Muscle layer of duodenum (tissue), 2 donors: ENCODE measurements at regions not wholly inside any gene's neighbourhood (a gene's known extent, or its start where the extent isn't known, plus 50 kb on each side); places are given as distances from the start of the nearest gene placed in this dataset.

ENCODE experiments used
- H3K27ac ChIP-seq: one replicate; pipeline ENCODE4 v1.7.0; 2013; ENCODE audit warnings: mild to moderate bottlenecking, low read length
- H3K27me3 ChIP-seq: one replicate; pipeline ENCODE4 v1.7.0; 2013; ENCODE audit warnings: low read depth, mild to moderate bottlenecking, control low read depth, low read length
- H3K36me3 ChIP-seq, 2 donors: one replicate each; pipeline ENCODE4 v1.7.0; 2013; ENCODE audit warnings: low read length in 2 of 2, control low read depth in 1 of 2, mild to moderate bottlenecking in 1 of 2; ENCODE audit not compliant: insufficient read depth in 2 of 2, control insufficient read depth in 1 of 2
- H3K4me1 ChIP-seq, 2 donors: one replicate each; pipeline ENCODE4 v1.7.0; 2013; ENCODE audit warnings: low read length in 2 of 2, mild to moderate bottlenecking in 2 of 2, control low read depth in 1 of 2, moderate library complexity in 1 of 2; ENCODE audit not compliant: insufficient read depth in 2 of 2, control insufficient read depth in 1 of 2
- H3K4me3 ChIP-seq, 2 donors: one replicate each; pipeline ENCODE4 v1.7.0; 2013; ENCODE audit warnings: low read length in 2 of 2, low read depth in 1 of 2, mild to moderate bottlenecking in 1 of 2
- H3K9me3 ChIP-seq, 2 donors: one replicate each; pipeline ENCODE4 v1.7.0; 2013; ENCODE audit warnings: low read length in 2 of 2, control low read depth in 1 of 2, mild to moderate bottlenecking in 1 of 2; ENCODE audit not compliant: control insufficient read depth in 1 of 2
- donor health status: healthy.

DNA sequence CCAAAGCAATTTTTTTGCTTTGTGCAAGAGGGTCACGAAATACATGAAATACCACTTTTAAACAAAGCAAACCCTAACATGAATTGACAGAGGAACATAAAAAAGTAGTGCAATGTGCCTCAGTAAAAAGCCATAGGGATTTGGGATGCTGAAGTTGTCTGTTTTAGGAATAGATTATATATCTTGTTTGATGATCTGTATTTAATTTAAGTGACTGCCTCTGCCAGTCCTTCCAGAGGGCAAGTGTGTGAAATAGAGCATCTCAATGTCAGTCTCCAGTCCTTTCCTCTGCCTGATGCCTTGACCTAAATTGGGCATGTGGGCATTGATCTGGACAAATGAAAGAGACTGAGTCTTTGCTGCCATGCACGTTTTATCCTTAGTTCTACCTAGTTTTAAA is 222.8 kb downstream of the PTPRC start:
- H3K4me3 ChIP-seq = no peak overlapping the region
- no peaks in the 10 kb centered on the region for H3K27me3 ChIP-seq
- no peak overlapping the region for H3K27ac ChIP-seq
- no peaks in the 10 kb centered on the region for H3K4me1 ChIP-seq
- H3K9me3 ChIP-seq = no peaks in the 10 kb centered on the region
- peaks cover 0 to 6% of the 10 kb centered on the region in 2 donors for H3K36me3 ChIP-seq

DNA sequence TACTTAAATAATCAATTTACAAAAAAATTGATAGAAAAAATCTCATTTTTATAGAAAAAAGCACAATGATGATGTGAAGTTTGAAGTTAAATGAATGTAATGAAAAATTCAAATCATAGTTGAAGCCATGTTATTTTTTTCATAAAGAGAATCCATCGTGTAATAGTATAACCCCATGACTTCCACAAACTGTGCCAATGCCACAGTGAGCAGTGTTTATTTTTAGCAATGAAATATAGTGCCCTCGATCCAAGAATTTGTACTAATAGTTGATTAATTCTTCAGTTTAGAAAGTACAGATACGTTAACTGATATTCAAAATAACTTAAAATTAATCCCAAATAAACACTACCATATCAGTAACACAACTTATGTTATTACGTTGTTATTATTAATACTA is 225.9 kb downstream of the PTPRC start:
- Histone ChIP-seq H3K4me3 (no peak overlapping the region), H3K27ac (no peak overlapping the region)

DNA sequence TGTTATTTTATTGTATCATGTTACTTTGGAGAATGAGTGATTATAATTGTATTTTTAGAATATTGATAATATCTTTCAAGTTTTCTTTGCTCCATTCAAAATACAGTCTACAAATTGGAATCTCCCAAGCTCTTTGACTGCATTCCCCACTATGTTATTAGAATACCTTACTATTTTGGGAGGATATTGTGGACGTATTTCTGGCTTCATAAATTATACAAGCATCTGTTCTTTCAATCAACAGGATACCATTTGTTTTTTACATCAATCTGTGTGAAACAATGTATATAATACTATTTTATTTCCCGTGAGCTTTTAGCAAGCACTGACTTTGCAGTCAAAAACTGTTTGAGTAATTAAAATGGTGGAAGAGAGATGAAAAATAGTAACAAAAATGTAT is 226.5 kb downstream of the PTPRC start:
- Histone ChIP-seq H3K27ac (no peak overlapping the region), H3K36me3 (no peaks in the 10 kb centered on the region), H3K27me3 (no peaks in the 10 kb centered on the region), H3K9me3 (no peaks in the 10 kb centered on the region), H3K4me1 (no peaks in the 10 kb centered on the region), H3K4me3 (no peak overlapping the region)

More for the DNA sequence above, 225.9 kb downstream of the PTPRC start:
- Histone ChIP-seq H3K36me3 (no peaks in the 10 kb centered on the region), H3K9me3 (no peaks in the 10 kb centered on the region), H3K27me3 (no peaks in the 10 kb centered on the region), H3K4me1 (no peaks in the 10 kb centered on the region)

DNA sequence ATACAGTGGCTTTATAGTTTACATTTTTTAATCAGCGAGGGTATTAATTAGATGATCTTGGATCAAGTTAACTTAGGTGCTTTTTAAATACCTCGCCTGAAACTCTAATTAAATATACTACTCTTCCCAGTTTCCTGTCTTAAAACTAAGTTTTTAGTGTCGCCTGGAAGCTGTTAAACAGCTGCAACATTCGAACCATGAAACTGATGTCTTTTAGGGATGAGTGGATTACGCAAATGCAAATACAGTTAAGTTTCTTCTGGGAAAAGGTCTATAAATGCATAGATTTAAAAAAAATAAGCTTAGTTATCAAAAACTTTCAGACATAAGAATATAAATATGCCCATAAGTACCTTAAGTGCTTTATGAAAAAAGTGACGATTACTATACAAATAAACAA is 228.3 kb downstream of the PTPRC start:
- H3K27me3 ChIP-seq = no peaks in the 10 kb centered on the region
- no peaks in the 10 kb centered on the region for H3K4me1 ChIP-seq
- H3K4me3 ChIP-seq = no peak overlapping the region
- no peaks in the 10 kb centered on the region for H3K9me3 ChIP-seq
- no peak overlapping the region for H3K27ac ChIP-seq
- H3K36me3 ChIP-seq = no peaks in the 10 kb centered on the region

DNA sequence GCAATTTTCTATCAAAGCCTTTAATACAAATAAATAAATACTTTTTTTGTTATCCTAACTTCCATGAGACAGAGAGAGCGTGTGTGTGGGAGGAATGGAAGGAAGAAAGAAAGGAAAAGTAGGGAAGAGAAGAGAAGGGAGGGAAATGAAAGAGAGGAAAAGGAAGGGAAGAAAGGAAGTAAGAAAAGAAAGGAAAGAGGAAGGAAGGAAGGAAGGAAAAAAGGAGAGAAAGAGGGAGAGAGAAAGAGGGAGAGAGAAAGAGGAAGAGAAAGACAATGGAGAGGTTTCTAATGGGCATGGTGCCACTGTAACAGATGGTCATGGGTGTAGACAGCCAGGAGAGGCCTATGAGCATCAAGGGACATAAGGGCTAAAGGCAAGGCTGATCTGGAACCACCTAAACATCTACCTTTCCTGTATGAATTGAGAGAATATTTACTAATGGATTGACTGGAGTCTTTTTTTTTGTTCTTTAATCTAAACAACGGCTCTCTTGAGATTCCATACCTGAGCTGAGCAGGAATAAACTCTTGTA is 234.9 kb downstream of the PTPRC start:
- Histone ChIP-seq H3K9me3 (no peaks in the 10 kb centered on the region), H3K27ac (no peak overlapping the region), H3K4me1 (no peaks in the 10 kb centered on the region), H3K4me3 (no peak overlapping the region), H3K36me3 (no peaks in the 10 kb centered on the region), H3K27me3 (no peaks in the 10 kb centered on the region)

DNA sequence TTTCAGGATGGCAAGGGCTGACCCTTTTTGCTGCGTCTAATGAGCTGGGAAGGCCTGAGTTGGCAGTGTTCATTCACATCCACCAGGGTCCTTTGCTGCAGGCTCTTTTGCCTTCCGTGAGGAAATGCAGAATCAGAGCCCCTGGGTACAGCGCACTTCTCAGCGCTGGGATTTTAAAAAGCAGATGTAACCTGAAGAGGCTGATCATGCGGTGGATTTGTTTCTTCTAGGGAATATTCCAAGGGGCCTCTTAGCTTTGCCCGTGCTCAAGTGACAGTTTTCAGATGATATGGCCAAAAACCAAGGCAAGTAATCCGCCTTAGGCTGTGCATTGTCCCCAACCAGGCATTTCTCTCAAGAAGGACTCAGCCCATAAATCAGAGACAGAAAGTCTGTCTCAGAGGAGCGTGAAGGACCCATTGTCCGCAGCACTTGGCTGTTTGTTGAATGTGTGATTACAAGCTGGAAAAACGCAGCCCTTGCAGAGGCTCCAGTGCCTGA is 237.6 kb downstream of the PTPRC start:
- no peak overlapping the region for H3K4me3 ChIP-seq

DNA sequence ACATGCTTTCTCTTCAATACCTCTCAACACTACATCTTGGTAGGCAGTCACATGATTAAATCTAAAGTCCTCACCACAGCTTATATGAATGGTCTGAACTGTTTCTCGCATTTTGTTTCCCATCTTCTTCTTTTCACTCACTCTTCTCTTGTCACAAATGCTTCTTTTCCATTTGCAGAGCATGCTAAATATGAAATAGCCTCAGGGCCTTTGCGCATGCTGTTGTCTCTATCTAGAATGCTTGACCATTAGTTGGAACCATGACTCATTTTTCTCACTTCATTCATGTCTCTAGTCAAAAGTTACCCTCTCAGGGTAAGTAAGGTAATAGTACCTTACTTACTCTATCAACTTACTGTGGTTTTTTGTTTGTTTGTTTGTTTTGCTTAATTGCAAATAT is 239.7 kb downstream of the PTPRC start:
- no peak overlapping the region for H3K4me3 ChIP-seq

More for the DNA sequence above, 237.6 kb downstream of the PTPRC start:
- Histone ChIP-seq H3K4me1 (no peaks in the 10 kb centered on the region), H3K27ac (no peak overlapping the region), H3K27me3 (no peaks in the 10 kb centered on the region), H3K36me3 (no peaks in the 10 kb centered on the region), H3K9me3 (no peaks in the 10 kb centered on the region)

DNA sequence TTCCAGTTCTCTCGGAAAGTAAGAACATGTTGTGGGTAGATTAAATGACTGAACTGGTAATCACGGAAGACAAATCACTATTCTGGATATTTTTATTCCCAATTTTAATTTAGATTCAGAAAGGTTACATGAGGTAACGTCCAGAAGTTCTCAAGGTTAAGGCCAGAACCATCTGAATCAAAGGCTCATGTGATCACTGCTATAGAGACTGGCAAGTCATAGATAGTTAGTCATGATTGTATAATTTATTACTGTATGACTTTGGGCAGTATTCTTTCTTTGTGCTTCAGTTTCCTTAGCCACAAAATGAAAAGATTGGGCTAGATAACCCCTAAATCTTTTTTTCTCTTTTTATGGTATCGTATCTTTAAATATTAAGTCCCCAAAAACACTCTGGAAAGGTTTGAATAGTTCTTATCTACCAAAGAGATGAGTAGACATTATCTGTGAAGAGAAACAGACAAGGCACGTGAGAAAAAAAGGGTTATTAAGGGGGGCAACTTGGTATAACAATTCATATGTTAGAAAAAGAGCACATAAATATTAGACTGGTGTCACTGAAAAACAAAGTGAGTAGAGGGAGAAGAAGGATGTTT is 241.0 kb downstream of the PTPRC start:
- Histone ChIP-seq H3K27ac (no peak overlapping the region), H3K9me3 (no peaks in the 10 kb centered on the region), H3K36me3 (no peaks in the 10 kb centered on the region), H3K4me3 (no peak overlapping the region), H3K27me3 (no peaks in the 10 kb centered on the region), H3K4me1 (no peaks in the 10 kb centered on the region)

More for the DNA sequence above, 239.7 kb downstream of the PTPRC start:
- Histone ChIP-seq H3K27me3 (no peaks in the 10 kb centered on the region), H3K27ac (no peak overlapping the region), H3K9me3 (no peaks in the 10 kb centered on the region), H3K36me3 (no peaks in the 10 kb centered on the region), H3K4me1 (no peaks in the 10 kb centered on the region)

DNA sequence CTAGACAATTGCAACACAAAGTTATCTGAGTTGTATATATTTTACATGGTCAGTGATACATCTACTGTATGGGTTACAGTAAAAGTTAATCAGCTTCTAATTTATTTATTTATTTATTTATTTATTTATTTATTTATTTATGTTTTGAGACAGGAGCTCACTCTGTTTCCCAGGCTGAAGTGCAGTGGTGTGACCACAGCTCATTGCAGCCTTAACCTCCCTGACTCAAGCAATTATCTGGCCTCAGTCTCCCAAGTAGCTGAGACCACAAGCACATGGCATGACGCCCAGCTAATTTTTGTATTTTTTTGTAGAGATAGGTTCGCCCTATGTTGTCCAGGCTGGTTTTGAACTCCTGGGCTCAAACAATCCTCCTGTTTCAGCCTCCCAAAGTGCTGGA is 241.6 kb downstream of the PTPRC start:
- no peak overlapping the region for H3K4me3 ChIP-seq
- no peaks in the 10 kb centered on the region for H3K9me3 ChIP-seq
- no peaks in the 10 kb centered on the region for H3K27me3 ChIP-seq
- no peaks in the 10 kb centered on the region for H3K36me3 ChIP-seq
- H3K4me1 ChIP-seq = no peaks in the 10 kb centered on the region
- no peak overlapping the region for H3K27ac ChIP-seq

DNA sequence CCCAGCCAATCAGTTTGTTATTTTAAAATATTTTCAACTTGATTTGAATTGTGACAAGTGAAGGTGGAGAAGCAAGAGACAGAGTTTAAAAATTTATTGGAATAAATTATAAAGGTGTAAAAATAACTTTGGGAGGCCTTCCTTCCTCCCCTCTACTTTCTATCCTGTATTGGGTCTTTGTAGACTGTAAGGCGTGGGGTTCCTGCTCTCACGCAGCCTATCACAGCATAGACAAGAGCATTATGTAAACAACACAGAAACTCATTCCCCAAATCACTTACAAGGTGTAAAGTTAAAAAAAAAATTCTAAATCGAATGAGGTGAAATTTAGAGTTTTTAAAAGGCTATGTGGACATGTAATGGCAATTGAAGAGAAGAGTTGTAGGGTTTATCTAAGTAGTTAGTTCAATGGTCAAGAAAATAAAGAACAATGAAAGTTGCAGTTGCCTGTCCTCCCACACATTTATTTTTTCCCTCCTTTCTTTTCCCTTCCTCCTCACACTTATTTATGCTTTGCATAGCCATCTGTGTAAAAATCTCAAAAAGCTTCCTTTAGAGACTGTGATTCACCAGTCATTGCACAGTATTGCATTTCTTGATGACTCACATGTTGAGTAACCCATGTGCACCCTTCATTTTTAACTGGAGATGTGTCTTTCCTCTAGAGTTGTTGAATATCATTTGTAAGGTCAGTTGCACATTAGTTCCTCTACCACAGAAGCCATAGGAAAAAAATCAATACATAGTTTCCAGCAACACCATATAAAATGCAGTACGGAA is 242.2 kb downstream of the PTPRC start:
- Histone ChIP-seq H3K4me3 (no peak overlapping the region), H3K27me3 (no peaks in the 10 kb centered on the region), H3K9me3 (no peaks in the 10 kb centered on the region), H3K27ac (no peak overlapping the region), H3K36me3 (no peaks in the 10 kb centered on the region), H3K4me1 (no peaks in the 10 kb centered on the region)

DNA sequence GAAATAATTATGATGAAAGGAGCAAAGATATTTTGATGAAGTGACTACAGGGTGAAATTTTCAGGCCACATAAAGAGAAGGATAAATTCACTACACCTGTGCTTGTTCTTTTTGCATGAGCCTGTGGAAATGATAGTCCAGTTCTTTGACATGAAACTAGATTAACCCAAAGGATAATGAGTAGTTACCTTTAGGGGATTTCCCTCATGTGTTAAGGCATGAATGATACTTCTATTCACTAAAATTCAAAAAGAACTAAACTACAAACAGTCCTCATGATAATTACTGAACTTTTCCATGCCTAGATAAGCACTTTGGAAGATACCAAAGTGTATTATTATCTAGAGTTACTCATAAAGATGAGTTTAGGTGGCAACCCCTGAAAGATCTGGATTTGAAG is 244.3 kb downstream of the PTPRC start:
- Histone ChIP-seq H3K4me1 (no peaks in the 10 kb centered on the region), H3K9me3 (no peaks in the 10 kb centered on the region), H3K36me3 (no peaks in the 10 kb centered on the region), H3K4me3 (no peak overlapping the region), H3K27ac (no peak overlapping the region), H3K27me3 (no peaks in the 10 kb centered on the region)
